ENCODE measurements at regions not wholly inside any gene's neighbourhood (a gene's known extent, or its start where the extent isn't known, plus 50 kb on each side); places are given as distances from the start of the nearest gene placed in this dataset.

DNA sequence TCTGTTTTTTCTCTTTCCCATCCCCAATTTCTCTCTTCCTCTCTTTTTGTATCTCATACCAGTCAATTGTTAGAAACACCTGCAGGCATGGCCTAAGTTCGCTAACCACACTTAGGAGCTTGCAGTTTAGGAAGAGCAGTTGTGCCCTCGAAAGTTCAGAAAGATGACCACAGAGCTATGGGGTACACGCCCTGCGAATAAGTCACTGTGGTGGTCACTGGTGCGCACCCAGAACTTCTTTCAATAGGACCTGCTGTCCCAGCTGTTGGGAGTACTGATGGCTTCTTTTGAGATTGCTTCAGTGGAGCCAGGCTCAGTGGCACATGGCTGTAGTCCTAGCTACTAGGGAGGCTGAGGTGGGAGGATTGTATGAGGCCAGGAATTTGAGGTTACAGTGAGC, 362.8 kb upstream of the TMTC1 start:
- Mint-ChIP-seq H3K4me3 (no peak overlapping the region), H3K4me1 (no peaks in the 10 kb centered on the region), H3K27ac (no peak overlapping the region), H3K36me3 (no peaks in the 10 kb centered on the region), H3K9me3 (peaks cover 8 to 12% of the 10 kb centered on the region in 2 donors), H3K27me3 (ENCODE audit: low read depth in 2 of 2) (no peaks in the 10 kb centered on the region)
- WGBS (ENCODE audit: insufficient coverage) = 85% methylated on average over 5 of the region's 5 CpGs
- Histone ChIP-seq H3K9me3 (ENCODE audit: control insufficient read depth, insufficient read depth, low read length) (peaks cover 2% of the 10 kb centered on the region), H3K36me3 (ENCODE audit: control insufficient read depth, insufficient read depth, low read length) (no peaks in the 10 kb centered on the region), H3K27me3 (ENCODE audit: control insufficient read depth, insufficient read depth, low read length) (no peaks in the 10 kb centered on the region), H3K4me3 (ENCODE audit: low read length) (no peak overlapping the region), H3K4me1 (ENCODE audit: control insufficient read depth, insufficient read depth, low read length) (no peaks in the 10 kb centered on the region), H3K27ac (ENCODE audit: low read length) (no peak overlapping the region)
- intact Hi-C loops (cut with micrococcal nuclease) = no loop called here
- TF ChIP-seq CTCF (IDR thresholded peaks at IDR 0.05) = no peak
- DNase-seq (no peak), ATAC-seq (no peak)

DNA sequence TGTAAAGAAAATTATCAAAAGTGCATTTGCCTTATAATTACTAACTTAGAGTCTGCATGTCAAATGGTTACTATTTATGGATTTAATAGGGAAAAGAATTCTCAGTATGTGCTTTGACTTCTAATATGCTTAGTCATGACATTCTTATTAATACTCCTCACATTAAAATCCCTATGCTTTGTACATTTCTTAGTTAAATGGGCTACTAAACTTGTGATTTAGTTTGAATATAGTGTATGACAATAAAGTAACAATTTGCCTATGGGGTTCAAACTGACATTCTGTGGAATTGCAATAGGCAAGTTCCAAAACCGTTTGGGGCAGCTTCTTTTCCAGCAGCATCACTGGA, 361.9 kb upstream of the TMTC1 start:
- TF ChIP-seq CTCF (IDR thresholded peaks at IDR 0.05) = no peak
- Mint-ChIP-seq H3K27ac (no peak overlapping the region), H3K4me3 (no peak overlapping the region), H3K9me3 (peaks cover 8 to 12% of the 10 kb centered on the region in 2 donors), H3K27me3 (ENCODE audit: low read depth in 2 of 2) (no peaks in the 10 kb centered on the region), H3K4me1 (no peaks in the 10 kb centered on the region), H3K36me3 (no peaks in the 10 kb centered on the region)
- Histone ChIP-seq H3K4me1 (ENCODE audit: control insufficient read depth, insufficient read depth, low read length) (no peaks in the 10 kb centered on the region), H3K27ac (ENCODE audit: low read length) (no peak overlapping the region), H3K36me3 (ENCODE audit: control insufficient read depth, insufficient read depth, low read length) (no peaks in the 10 kb centered on the region), H3K9me3 (ENCODE audit: control insufficient read depth, insufficient read depth, low read length) (peaks cover 2% of the 10 kb centered on the region), H3K4me3 (ENCODE audit: low read length) (no peak overlapping the region), H3K27me3 (ENCODE audit: control insufficient read depth, insufficient read depth, low read length) (no peaks in the 10 kb centered on the region)
- DNase-seq (no peak), ATAC-seq (no peak)
- WGBS (ENCODE audit: insufficient coverage) = 46% methylated on average over 1 of the region's 1 CpG
- intact Hi-C loops (cut with micrococcal nuclease) = no loop called here

DNA sequence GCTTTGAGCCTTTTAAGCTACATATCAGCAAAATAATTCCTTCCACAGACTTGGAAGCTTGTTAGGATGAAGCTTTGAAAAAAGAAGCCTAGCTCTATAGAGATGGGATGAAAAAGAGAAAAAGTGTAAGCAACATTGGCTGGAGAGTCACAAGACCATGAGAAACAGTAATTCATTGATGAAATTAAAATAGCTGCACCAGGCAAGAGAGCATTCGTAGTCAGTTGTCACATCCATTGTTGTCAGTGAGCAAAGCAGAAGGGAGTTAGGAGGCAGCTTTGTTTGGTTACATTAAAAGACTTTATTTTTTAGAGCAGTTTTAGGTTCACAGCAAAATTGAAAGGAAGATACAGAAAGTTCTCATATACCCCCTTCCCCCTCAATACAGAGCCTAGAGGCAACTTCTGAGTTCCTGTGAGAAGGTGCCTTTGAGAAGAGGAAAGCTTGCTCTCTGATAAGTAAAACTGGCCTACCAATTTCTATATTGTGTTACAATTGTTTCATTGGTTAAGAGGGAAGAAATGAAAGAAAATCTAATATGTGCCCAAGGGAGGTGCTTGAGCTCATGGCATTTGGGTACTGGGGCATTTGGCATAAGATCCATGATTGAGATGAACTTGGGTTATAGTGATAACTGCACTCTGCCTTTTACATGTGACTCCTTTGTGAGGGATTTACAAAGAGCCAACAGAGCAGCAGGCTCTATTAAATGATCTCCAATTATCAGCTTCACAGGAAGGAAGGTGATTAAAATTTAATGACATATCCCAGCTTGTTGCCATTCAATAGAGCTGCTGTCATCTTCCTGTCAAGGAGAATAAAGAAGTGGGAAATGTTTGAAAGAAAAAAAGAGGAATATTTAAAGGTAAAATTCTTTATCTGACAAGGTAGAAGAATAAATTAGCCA, 361.3 kb upstream of the TMTC1 start:
- H3K4me3 Mint-ChIP-seq = no peak overlapping the region
- no peak for ATAC-seq
- H3K4me1 ChIP-seq (ENCODE audit: control insufficient read depth, insufficient read depth, low read length) = no peaks in the 10 kb centered on the region
- no peak overlapping the region for H3K27ac ChIP-seq (ENCODE audit: low read length)
- intact Hi-C loops (cut with micrococcal nuclease) = no loop called here
- WGBS (ENCODE audit: insufficient coverage) = 88% methylated on average over 1 of the region's 1 CpG
- DNase-seq = no peak
- H3K9me3 ChIP-seq (ENCODE audit: control insufficient read depth, insufficient read depth, low read length) = peaks cover 2% of the 10 kb centered on the region
- no peaks in the 10 kb centered on the region for H3K36me3 Mint-ChIP-seq
- H3K4me3 ChIP-seq (ENCODE audit: low read length) = no peak overlapping the region
- no peaks in the 10 kb centered on the region for H3K36me3 ChIP-seq (ENCODE audit: control insufficient read depth, insufficient read depth, low read length)
- H3K27me3 Mint-ChIP-seq (ENCODE audit: low read depth in 2 of 2) = no peaks in the 10 kb centered on the region
- no peaks in the 10 kb centered on the region for H3K4me1 Mint-ChIP-seq
- H3K27me3 ChIP-seq (ENCODE audit: control insufficient read depth, insufficient read depth, low read length) = no peaks in the 10 kb centered on the region
- H3K27ac Mint-ChIP-seq = no peak overlapping the region
- H3K9me3 Mint-ChIP-seq = peaks cover 8 to 15% of the 10 kb centered on the region in 2 donors
- no peak for TF ChIP-seq CTCF (IDR thresholded peaks at IDR 0.05)

GRCh38 chr12:30142301-30142700, 358.6 kb upstream of the TMTC1 start:
- no peak for TF ChIP-seq CTCF (IDR thresholded peaks at IDR 0.05)
- Mint-ChIP-seq H3K4me1 (no peaks in the 10 kb centered on the region), H3K27me3 (ENCODE audit: low read depth in 2 of 2) (no peaks in the 10 kb centered on the region), H3K36me3 (no peaks in the 10 kb centered on the region), H3K9me3 (peaks cover 9 to 12% of the 10 kb centered on the region in 2 donors), H3K4me3 (no peak overlapping the region), H3K27ac (no peak overlapping the region)
- no peak for DNase-seq
- H3K27me3 ChIP-seq (ENCODE audit: control insufficient read depth, insufficient read depth, low read length) = no peaks in the 10 kb centered on the region
- no peak overlapping the region for H3K4me3 ChIP-seq (ENCODE audit: low read length)
- H3K27ac ChIP-seq (ENCODE audit: low read length) = no peak overlapping the region
- no peaks in the 10 kb centered on the region for H3K36me3 ChIP-seq (ENCODE audit: control insufficient read depth, insufficient read depth, low read length)
- WGBS (ENCODE audit: insufficient coverage) = 80% methylated on average over 1 of the region's 2 CpGs
- H3K9me3 ChIP-seq (ENCODE audit: control insufficient read depth, insufficient read depth, low read length) = no peaks in the 10 kb centered on the region
- no peaks in the 10 kb centered on the region for H3K4me1 ChIP-seq (ENCODE audit: control insufficient read depth, insufficient read depth, low read length)
- intact Hi-C loops (cut with micrococcal nuclease) = no loop called here
- no peak for ATAC-seq

Measured in natural killer cell (primary cell).